ENCODE measurements at regions not wholly inside any gene's neighbourhood (a gene's known extent, or its start where the extent isn't known, plus 50 kb on each side); places are given as distances from the start of the nearest gene placed in this dataset.
"Not testable (repeated sequence)": the region's sequence is repeated elsewhere in the genome, so short reads cannot be mapped to it uniquely, and the experiment has no call there.

- DNase-seq (ENCODE audit: low spot score) = no peak
Observed at GRCh38 chr1:198977909-198978308, 339.1 kb downstream of the PTPRC start.

- DNase-seq (ENCODE audit: low spot score) = no peak
Observed at GRCh38 chr1:198978523-198978922, 339.7 kb downstream of the PTPRC start.

- DNase-seq (ENCODE audit: low spot score) = no peak
Observed at GRCh38 chr1:198986036-198986435, 347.2 kb downstream of the PTPRC start.

- no peak for DNase-seq (ENCODE audit: low spot score)
Observed at GRCh38 chr1:198986442-198986841, 347.6 kb downstream of the PTPRC start.

- no peak for DNase-seq (ENCODE audit: low spot score)
Observed at GRCh38 chr1:199002661-199003060, 363.8 kb downstream of the PTPRC start.

GRCh38 chr1:199007423-199007822 is 368.6 kb downstream of the PTPRC start:
- DNase-seq (ENCODE audit: low spot score) = no peak

GRCh38 chr1:199009447-199009846 is 370.6 kb downstream of the PTPRC start:
- no peak for DNase-seq (ENCODE audit: low spot score)

- no peak for DNase-seq (ENCODE audit: low spot score)
Observed at GRCh38 chr1:199010492-199010891, 371.7 kb downstream of the PTPRC start.

GRCh38 chr1:199010933-199011332 is 372.1 kb downstream of the PTPRC start:
- DNase-seq (ENCODE audit: low spot score) = no peak

GRCh38 chr1:199015799-199016198 is 377.0 kb downstream of the PTPRC start:
- no peak for DNase-seq (ENCODE audit: low spot score)

- no peak for DNase-seq (ENCODE audit: low spot score)
Observed at GRCh38 chr1:199018471-199019135, 379.8 kb downstream of the PTPRC start.

- DNase-seq (ENCODE audit: low spot score) = no peak
Observed at GRCh38 chr1:199020051-199020450, 381.2 kb downstream of the PTPRC start.

- no peak for DNase-seq (ENCODE audit: low spot score)
Observed at GRCh38 chr1:199020904-199021303, 382.1 kb downstream of the PTPRC start.

GRCh38 chr1:199029401-199029800 is 390.6 kb downstream of the PTPRC start:
- no peak for DNase-seq (ENCODE audit: low spot score)

GRCh38 chr1:199029855-199030254 is 391.0 kb downstream of the PTPRC start:
- no peak for DNase-seq (ENCODE audit: low spot score)

GRCh38 chr1:199030541-199030940 is 391.7 kb downstream of the PTPRC start:
- DNase-seq (ENCODE audit: low spot score) = not testable (repeated sequence)

GRCh38 chr1:199031170-199031569 is 392.3 kb downstream of the PTPRC start:
- not testable (repeated sequence) for DNase-seq (ENCODE audit: low spot score)

- DNase-seq (ENCODE audit: low spot score) = not testable (repeated sequence)
Observed at GRCh38 chr1:199032479-199032878, 393.6 kb downstream of the PTPRC start.

GRCh38 chr1:199033661-199034060 is 394.8 kb downstream of the PTPRC start:
- no peak for DNase-seq (ENCODE audit: low spot score)

GRCh38 chr1:199038156-199038555 is 399.3 kb downstream of the PTPRC start:
- no peak for DNase-seq (ENCODE audit: low spot score)

- DNase-seq (ENCODE audit: low spot score) = no peak
Observed at GRCh38 chr1:199040076-199040905, 401.5 kb downstream of the PTPRC start.

- no peak for DNase-seq (ENCODE audit: low spot score)
Observed at GRCh38 chr1:199041173-199041914, 402.5 kb downstream of the PTPRC start.

GRCh38 chr1:199042193-199042592 is 403.4 kb downstream of the PTPRC start:
- DNase-seq (ENCODE audit: low spot score) = no peak
